GM21825 (cell line): ENCODE measurements at regions not wholly inside any gene's neighbourhood (a gene's known extent, or its start where the extent isn't known, plus 50 kb on each side); places are given as distances from the start of the nearest gene placed in this dataset.
A peak's percentile ranks its signal among the peaks of the same experiment; 100 is the strongest.
"Not testable (repeated sequence)": the region's sequence is repeated elsewhere in the genome, so short reads cannot be mapped to it uniquely, and the experiment has no call there.

Experiments used
- ATAC-seq: cut with Tn5 transposase; IDR thresholded peaks from one replicate; pipeline ENCODE4 v1.9.1; 2021; ENCODE audit warnings: mild to moderate bottlenecking, moderate library complexity; ENCODE audit not compliant: unreplicated experiment

DNA sequence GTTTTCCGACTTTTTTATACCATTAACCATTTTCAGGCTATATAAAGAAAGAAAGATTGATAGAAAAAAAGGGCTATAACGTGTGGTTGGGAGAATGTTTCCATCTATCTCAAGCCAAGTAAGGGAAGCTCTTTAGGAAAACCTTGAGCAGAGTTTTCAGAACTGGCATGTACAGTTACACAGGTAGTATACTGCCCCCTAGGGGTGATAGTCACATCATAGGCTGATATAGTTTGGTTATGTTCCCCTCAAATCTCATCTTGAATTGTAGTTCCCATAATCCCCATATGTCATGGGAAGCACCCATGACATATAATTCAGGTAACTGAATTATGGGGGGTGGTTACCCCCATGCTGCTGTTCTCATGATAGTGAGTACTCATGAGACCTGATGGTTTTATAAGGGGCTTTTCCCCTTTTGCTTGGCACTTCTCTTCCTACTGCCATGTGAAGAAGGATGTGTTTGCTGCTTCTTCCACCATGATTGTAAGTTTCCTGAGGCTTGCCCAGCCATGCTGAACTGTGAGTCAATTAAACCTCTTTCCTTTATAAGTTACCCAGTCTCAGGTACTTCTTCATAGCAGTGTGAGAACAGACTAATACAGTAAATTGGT is 186.8 kb downstream of the TMA16 start:
- peak; percentile 80 for ATAC-seq

GRCh38 chr4:163688856-163689255 is 194.4 kb downstream of the TMA16 start:
- no peak for ATAC-seq

- ATAC-seq: no peak
These were observed 198.7 kb downstream of the TMA16 start for GRCh38 chr4:163693211-163693610.

- ATAC-seq: no peak
These were observed 199.3 kb downstream of the TMA16 start for GRCh38 chr4:163693776-163694175.

GRCh38 chr4:163694385-163694784 is 199.9 kb downstream of the TMA16 start:
- ATAC-seq: no peak

DNA sequence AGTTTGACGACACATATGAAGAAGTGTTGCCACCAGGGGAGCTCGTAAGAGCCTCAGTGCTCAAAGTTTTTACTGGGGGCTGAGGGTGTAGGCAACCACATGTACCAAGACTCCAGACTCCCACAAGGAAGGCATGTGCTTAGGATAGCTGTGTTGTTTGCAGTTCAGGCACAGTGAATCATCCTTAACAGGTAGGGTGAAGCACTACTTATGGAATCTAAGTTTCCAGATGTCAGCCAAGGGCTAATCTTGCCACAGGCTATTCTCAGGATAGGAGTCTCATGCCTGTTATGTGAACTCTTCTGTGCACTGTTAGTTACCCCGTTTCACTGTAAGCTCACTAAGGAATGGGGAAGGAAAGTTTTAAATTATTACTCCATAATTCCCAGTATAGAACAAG is 202.6 kb downstream of the TMA16 start:
- ATAC-seq: no peak

- not testable (repeated sequence) for ATAC-seq
These were observed 205.9 kb downstream of the TMA16 start for GRCh38 chr4:163700383-163700782.

- peak; percentile 95 for ATAC-seq
These were observed 207.4 kb downstream of the TMA16 start for GRCh38 chr4:163701916-163702315.

DNA sequence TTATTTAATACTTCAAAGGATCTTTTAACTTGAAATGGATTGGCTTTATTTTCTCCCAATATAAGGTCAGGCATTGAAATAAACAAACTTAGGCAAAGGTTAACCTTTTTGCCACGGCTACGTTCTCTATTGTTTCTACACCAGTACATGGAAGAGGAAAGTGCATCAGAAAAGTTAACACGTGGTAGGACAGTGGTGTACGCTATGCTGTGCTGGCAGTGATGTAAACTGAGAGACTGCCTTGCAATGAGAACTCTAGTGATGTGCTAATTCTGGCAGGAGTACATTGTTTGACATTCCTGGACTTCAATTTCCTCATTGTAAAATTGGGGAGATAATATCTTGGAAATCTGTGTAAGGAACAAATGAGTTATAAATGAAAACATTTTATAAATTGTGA is 208.2 kb downstream of the TMA16 start:
- ATAC-seq: no peak

GRCh38 chr4:163703251-163703650 is 208.8 kb downstream of the TMA16 start:
- ATAC-seq: no peak

DNA sequence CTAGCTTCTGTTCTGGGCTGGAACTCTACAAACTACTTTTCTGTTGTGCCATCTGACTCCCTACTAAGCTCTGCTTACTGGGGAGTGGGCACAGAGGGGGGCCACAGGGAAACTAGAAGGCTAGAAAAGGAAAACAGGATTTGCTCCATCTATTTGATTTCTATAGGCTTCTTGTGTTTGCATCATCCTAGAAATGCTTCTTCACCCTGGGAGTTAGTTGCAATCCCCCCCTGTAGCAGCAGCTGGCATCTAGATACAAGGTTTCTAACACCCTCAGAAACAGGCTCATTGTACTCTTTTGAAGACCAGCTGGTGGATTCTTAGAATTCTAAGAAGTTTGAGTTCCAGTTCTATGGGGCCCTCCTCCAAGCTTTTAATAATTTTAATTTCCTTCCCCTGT is 213.4 kb downstream of the TMA16 start:
- ATAC-seq: no peak

DNA sequence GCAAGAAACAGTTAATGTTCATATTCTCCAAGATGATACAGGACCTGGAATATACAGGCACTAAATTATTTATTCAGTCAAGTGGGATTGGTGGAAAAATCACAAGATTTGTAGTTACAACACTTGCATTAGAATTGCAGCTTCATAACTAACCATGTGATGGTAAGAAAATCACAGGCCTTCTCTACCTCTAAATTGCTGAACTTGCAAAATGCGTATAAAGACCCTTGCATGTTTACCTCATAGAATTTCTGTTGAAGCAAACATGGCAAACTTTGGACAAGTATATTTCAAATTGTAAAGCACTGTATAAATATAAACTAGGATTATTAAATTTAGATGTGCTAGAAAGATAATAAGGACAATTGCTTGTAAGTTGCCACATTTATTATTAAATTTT is 215.1 kb downstream of the TMA16 start:
- ATAC-seq: no peak

GRCh38 chr4:163710158-163710557 is 215.7 kb downstream of the TMA16 start:
- ATAC-seq: no peak

DNA sequence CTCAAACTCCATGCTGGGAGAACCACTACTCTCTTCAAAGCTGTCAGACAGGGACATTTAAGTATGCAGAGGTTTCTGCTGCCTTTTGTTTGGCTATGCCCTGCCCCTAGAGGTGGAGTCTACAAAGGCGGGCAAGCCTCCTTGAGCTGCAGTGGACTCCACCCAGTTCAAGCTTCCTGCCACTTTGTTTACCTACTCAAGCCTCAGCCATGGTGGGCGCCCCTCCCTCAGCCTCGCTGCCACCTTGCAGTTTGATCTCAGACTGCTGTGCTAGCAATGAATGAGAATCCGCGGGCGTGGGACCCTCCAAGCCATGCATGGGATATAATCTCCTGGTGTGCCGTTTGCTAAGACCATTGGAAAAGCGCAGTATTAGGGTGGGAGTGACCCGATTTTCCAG is 230.0 kb downstream of the TMA16 start:
- ATAC-seq: not testable (repeated sequence)

GRCh38 chr4:163726641-163727040 is 232.2 kb downstream of the TMA16 start:
- ATAC-seq: no peak

DNA sequence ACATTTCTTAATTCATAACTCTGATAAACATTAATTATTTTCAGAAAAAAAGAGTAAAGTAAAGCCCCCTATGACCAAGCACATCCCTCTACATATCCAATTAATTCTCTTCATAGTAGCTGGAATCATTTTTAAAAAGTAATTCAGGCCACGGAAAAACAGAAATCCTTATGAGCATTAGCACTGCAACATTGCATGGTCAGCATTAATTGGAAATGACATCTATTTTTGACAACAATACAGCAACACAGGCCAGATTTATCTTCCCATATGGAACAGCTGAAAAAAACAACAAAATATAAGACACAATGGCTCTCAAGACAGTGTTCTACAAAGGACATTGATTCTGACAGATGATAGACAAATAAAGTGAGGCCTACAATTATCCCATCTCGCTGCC is 236.6 kb downstream of the TMA16 start:
- no peak for ATAC-seq

- no peak for ATAC-seq
These were observed 238.0 kb downstream of the TMA16 start for GRCh38 chr4:163732473-163732872.

DNA sequence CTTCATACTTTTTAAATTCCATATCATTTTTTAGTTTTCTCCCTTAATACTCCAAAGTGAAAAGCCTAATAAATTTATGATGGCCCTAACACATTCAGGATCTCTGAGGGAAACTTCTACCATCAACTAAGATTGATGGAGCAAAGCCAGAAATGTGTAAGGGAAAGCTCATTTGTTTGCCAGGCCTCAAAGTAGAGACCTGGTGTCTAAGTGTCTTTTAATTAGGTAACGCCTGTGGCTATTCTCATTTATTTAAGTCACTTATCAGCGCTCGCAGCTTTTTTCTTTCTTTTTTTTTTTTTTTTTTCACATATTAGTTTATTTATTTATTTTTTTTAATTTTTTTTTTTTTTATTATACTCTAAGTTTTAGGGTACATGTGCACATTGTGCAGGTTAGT is 242.4 kb downstream of the TMA16 start:
- no peak for ATAC-seq

- not testable (repeated sequence) for ATAC-seq
These were observed 243.4 kb downstream of the TMA16 start for GRCh38 chr4:163737846-163738245.

DNA sequence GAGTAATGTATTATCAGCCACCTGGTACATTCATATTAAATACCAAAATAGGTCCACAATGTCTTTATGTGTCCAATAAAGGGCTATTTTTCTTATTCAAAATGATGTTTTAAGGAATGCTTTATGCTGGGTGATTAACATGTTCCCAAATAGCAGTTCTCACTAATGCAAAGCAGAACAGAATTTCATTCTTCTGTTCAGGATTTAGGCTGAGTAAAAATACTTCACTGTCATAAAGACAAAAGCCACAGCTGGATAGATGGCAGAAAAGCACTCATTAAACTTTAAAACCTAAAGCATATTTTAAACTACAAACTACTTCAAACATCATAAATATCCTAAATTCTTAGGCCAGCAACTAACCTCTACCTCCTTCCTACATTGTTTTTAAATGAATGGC is 244.0 kb downstream of the TMA16 start:
- ATAC-seq: no peak

DNA sequence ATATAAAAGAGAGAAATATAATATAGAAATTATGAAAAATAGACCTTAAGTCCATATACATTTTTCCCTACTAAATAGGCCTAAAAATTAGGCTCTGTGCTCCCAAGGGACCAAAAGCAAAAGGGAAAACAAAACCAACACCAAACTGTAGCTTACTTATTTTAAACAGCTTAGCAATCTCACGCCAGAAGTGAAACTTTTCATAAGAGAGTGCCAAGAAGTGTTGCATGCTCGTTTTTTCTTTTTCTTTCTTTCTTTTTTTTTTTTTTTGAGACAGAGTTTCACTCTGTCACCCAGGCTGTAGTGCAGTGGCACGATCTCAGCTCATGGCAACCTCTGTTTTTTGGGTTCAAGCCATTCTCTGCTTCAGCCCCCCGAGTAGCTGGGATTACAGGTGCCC is 250.4 kb downstream of the TMA16 start:
- peak; percentile 97 for ATAC-seq

GRCh38 chr4:163747293-163747692 is 252.8 kb downstream of the TMA16 start:
- ATAC-seq: no peak

DNA sequence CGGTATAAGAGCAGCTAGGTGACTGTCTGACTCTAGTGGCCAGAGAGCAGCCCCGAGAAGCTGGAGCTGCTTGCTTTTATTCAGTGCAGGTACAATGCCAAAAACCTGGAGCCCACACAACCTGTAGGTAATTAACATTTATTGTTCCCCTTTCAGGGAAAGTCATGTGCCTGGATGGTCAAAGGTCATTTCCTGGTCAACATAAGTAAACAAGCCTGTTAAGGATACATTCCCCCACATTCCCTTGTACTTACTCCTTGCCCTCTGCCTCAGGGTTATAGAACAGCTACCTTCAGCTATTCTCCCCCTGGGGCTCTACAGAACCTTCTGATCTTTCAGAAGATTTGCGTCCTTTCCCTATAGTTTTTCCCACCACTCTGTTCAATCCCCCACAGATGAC is 253.4 kb downstream of the TMA16 start:
- no peak for ATAC-seq
